ENCODE measurements at regions not wholly inside any gene's neighbourhood (a gene's known extent, or its start where the extent isn't known, plus 50 kb on each side); places are given as distances from the start of the nearest gene placed in this dataset.

GRCh38 chr3:124588794-124589193, 141.5 kb upstream of the UMPS start:
- in situ Hi-C loops (cut with MboI; ENCODE audit: low sequenced_read_pairs), result no loop called here

GRCh38 chr3:124591699-124592098, 138.6 kb upstream of the UMPS start:
- in situ Hi-C loops (cut with MboI; ENCODE audit: low sequenced_read_pairs), result no loop called here

- in situ Hi-C loops (cut with MboI; ENCODE audit: low sequenced_read_pairs), result no loop called here
Observed at GRCh38 chr3:124592658-124593441, 137.4 kb upstream of the UMPS start.

GRCh38 chr3:124593442-124593829, 136.8 kb upstream of the UMPS start:
- in situ Hi-C loops (cut with MboI; ENCODE audit: low sequenced_read_pairs), result no loop called here

- in situ Hi-C loops (cut with MboI; ENCODE audit: low sequenced_read_pairs), result no loop called here
Observed at GRCh38 chr3:124594581-124594980, 135.7 kb upstream of the UMPS start.

- in situ Hi-C loops (cut with MboI; ENCODE audit: low sequenced_read_pairs), result no loop called here
Observed at GRCh38 chr3:124597273-124597672, 133.0 kb upstream of the UMPS start.

- in situ Hi-C loops (cut with MboI; ENCODE audit: low sequenced_read_pairs), result no loop called here
Observed at GRCh38 chr3:124597979-124598378, 132.3 kb upstream of the UMPS start.

- in situ Hi-C loops (cut with MboI; ENCODE audit: low sequenced_read_pairs), result no loop called here
Observed at GRCh38 chr3:124599147-124599765, 131.0 kb upstream of the UMPS start.

GRCh38 chr3:124599779-124600693, 130.2 kb upstream of the UMPS start:
- in situ Hi-C loops (cut with MboI; ENCODE audit: low sequenced_read_pairs), result no loop called here

GRCh38 chr3:124600765-124601164, 129.5 kb upstream of the UMPS start:
- in situ Hi-C loops (cut with MboI; ENCODE audit: low sequenced_read_pairs), result no loop called here

- in situ Hi-C loops (cut with MboI; ENCODE audit: low sequenced_read_pairs), result no loop called here
Observed at GRCh38 chr3:124601190-124601589, 129.1 kb upstream of the UMPS start.

- in situ Hi-C loops (cut with MboI; ENCODE audit: low sequenced_read_pairs), result no loop called here
Observed at GRCh38 chr3:124602980-124603627, 127.1 kb upstream of the UMPS start.

GRCh38 chr3:124605781-124606579, 124.3 kb upstream of the UMPS start:
- in situ Hi-C loops (cut with MboI; ENCODE audit: low sequenced_read_pairs), result no loop called here

- in situ Hi-C loops (cut with MboI; ENCODE audit: low sequenced_read_pairs), result no loop called here
Observed at GRCh38 chr3:124607163-124607562, 123.1 kb upstream of the UMPS start.

GRCh38 chr3:124609402-124609801, 120.8 kb upstream of the UMPS start:
- in situ Hi-C loops (cut with MboI; ENCODE audit: low sequenced_read_pairs), result no loop called here

GRCh38 chr3:124610130-124610529, 120.1 kb upstream of the UMPS start:
- in situ Hi-C loops (cut with MboI; ENCODE audit: low sequenced_read_pairs), result no loop called here

- in situ Hi-C loops (cut with MboI; ENCODE audit: low sequenced_read_pairs), result no loop called here
Observed at GRCh38 chr3:124611520-124611919, 118.7 kb upstream of the UMPS start.

GRCh38 chr3:124615896-124616543, 114.2 kb upstream of the UMPS start:
- in situ Hi-C loops (cut with MboI; ENCODE audit: low sequenced_read_pairs), result no loop called here

- in situ Hi-C loops (cut with MboI; ENCODE audit: low sequenced_read_pairs), result no loop called here
Observed at GRCh38 chr3:124617177-124617576, 113.1 kb upstream of the UMPS start.
